GM12878 (cell line): ENCODE measurements at regions not wholly inside any gene's neighbourhood (a gene's known extent, or its start where the extent isn't known, plus 50 kb on each side); places are given as distances from the start of the nearest gene placed in this dataset.
"Not testable (repeated sequence)": the region's sequence is repeated elsewhere in the genome, so short reads cannot be mapped to it uniquely, and the experiment has no call there.

Experiments used
- CREB1 ChIP-seq: IDR thresholded peaks from 2 replicates; pipeline ENCODE4 v1.6.1; 2012; ENCODE audit warnings: low read depth, mild to moderate bottlenecking, inconsistent platforms
- CTCF ChIP-seq, 3 experiments: IDR thresholded peaks in 2 of 3; conservative IDR thresholded peaks in 1 of 3; 2 replicates each; pipeline ENCODE4 v1.5.1; 2011; ENCODE audit warnings: low read depth in 3 of 3, low read length in 3 of 3, mild to moderate bottlenecking in 3 of 3, control low read depth in 2 of 3, moderate library complexity in 2 of 3, inconsistent platforms in 1 of 3, mixed read lengths in 1 of 3; ENCODE audit not compliant: control insufficient read depth in 2 of 3, insufficient read depth in 1 of 3; ENCODE audit errors: extremely low read depth in 1 of 3
- E4F1 ChIP-seq: fragments of 450-650 bp; IDR thresholded peaks from 2 replicates; pipeline ENCODE4 v1.6.1; 2018; ENCODE audit warnings: borderline replicate concordance, mild to moderate bottlenecking; ENCODE audit not compliant: partially characterized antibody
- EZH2 ChIP-seq: IDR thresholded peaks from 2 replicates; pipeline ENCODE4 v1.6.1; 2012; ENCODE audit warnings: low read depth, mild to moderate bottlenecking, control low read depth, inconsistent platforms, low read length, borderline replicate concordance; ENCODE audit not compliant: control insufficient read depth
- FOXM1 ChIP-seq: IDR thresholded peaks from 2 replicates; pipeline ENCODE4 v1.6.1; 2012; ENCODE audit warnings: low read depth, mild to moderate bottlenecking, inconsistent platforms, low read length, moderate library complexity
- GABPA ChIP-seq: IDR thresholded peaks from 2 replicates; pipeline ENCODE4 v1.6.1; 2014; ENCODE audit warnings: antibody characterized with exemption, low read depth, mild to moderate bottlenecking, inconsistent platforms
- HDGF ChIP-seq: fragments of 450-650 bp; IDR thresholded peaks from 2 replicates; pipeline ENCODE4 v1.6.1; 2016; ENCODE audit warnings: antibody characterized with exemption
- JUND ChIP-seq: IDR thresholded peaks from 2 replicates; pipeline ENCODE4 v1.6.1; 2012; ENCODE audit warnings: low read depth, mild to moderate bottlenecking, low read length, improper control_type of control experiment, moderate library complexity
- NFXL1 ChIP-seq: fragments of 450-650 bp; IDR thresholded peaks from 2 replicates; pipeline ENCODE4 v1.6.1; 2017; ENCODE audit warnings: antibody characterized with exemption, mild to moderate bottlenecking, borderline replicate concordance
- POLR2A ChIP-seq: IDR thresholded peaks from 2 replicates; pipeline ENCODE4 v1.6.1; 2011; ENCODE audit warnings: low read depth, mild to moderate bottlenecking, low read length
- RAD21 ChIP-seq: IDR thresholded peaks from 2 replicates; pipeline ENCODE4 v1.6.1; 2011; ENCODE audit warnings: mild to moderate bottlenecking, low read depth, low read length, moderate library complexity; ENCODE audit not compliant: insufficient read depth
- USF1 ChIP-seq: IDR thresholded peaks from 2 replicates; pipeline ENCODE4 v1.6.1; 2011; ENCODE audit warnings: borderline replicate concordance, low read depth, mild to moderate bottlenecking, moderate library complexity, mixed read lengths, low read length; ENCODE audit not compliant: insufficient read depth; ENCODE audit errors: extremely low read length

GRCh38 chr5:34179453-34180190, 136.6 kb upstream of the C1QTNF3 start:
- TF ChIP-seq GABPA; CREB1; POLR2A; HDGF; E4F1; EZH2; CTCF (IDR thresholded peaks at IDR 0.05 in 2 of 3, conservative IDR thresholded peaks at IDR 0.05 in 1 of 3; ENCODE audit: control insufficient read depth in 2 of 3, extremely low read depth in 1 of 3, insufficient read depth in 1 of 3, low read depth in 3 of 3, low read length in 3 of 3); NFXL1; FOXM1; RAD21; USF1; JUND: not testable (repeated sequence)
